IMR-90 (cell line): ENCODE measurements at regions not wholly inside any gene's neighbourhood (a gene's known extent, or its start where the extent isn't known, plus 50 kb on each side); places are given as distances from the start of the nearest gene placed in this dataset.

ENCODE experiments used
- BHLHE40 ChIP-seq: fragments of 150-350 bp; IDR thresholded peaks from 2 replicates; pipeline ENCODE4 v1.6.1; 2016; ENCODE audit warnings: mild to moderate bottlenecking, low read depth, low read length
- FOS ChIP-seq: fragments of 150-350 bp; IDR thresholded peaks from 2 replicates; pipeline ENCODE4 v1.6.1; 2016; ENCODE audit warnings: low read depth, low read length
- POLR2A ChIP-seq: IDR thresholded peaks from 2 replicates; pipeline ENCODE4 v1.6.1; 2012; ENCODE audit warnings: mild to moderate bottlenecking, low read depth, low read length
- RCOR1 ChIP-seq: IDR thresholded peaks from 2 replicates; pipeline ENCODE4 v1.6.1; 2012; ENCODE audit warnings: mild to moderate bottlenecking, low read length, improper control_type of control experiment; ENCODE audit not compliant: insufficient replicate concordance
- TF ChIP-seq, protein P1 (sequence below): conservative IDR thresholded peaks from 2 replicates; pipeline ENCODE4 v1.5.1; 2012; ENCODE audit warnings: mild to moderate bottlenecking, low read depth, low read length, improper control_type of control experiment
- TF ChIP-seq, protein P2 (sequence below): fragments of 150-350 bp; IDR thresholded peaks from 2 replicates; pipeline ENCODE4 v1.6.1; 2017; ENCODE audit warnings: mild to moderate bottlenecking, antibody characterized with exemption, low read length, low read depth

DNA sequence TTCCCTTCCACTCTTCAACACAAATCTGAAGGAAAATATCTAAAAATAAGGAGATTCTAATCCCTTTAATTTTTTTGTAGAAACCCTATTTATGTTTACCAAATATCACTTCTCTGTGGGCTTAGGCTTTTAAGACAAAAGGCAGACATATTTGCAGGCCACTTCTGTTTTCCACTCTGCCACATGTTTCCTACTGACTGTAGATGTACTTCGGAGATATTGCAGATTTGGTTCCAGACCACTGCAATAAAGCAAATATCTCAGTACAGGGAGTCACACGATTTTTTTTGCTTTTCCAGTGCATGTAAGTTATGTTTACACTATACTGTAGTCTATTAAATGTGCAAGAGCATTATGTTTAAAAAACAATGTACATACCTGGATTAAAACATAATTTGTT lies 219.0 kb downstream of the SREK1 start:
- TF ChIP-seq POLR2A (no peak), BHLHE40 (no peak), FOS (no peak), RCOR1 (no peak)
- TF ChIP-seq, protein P1, sequence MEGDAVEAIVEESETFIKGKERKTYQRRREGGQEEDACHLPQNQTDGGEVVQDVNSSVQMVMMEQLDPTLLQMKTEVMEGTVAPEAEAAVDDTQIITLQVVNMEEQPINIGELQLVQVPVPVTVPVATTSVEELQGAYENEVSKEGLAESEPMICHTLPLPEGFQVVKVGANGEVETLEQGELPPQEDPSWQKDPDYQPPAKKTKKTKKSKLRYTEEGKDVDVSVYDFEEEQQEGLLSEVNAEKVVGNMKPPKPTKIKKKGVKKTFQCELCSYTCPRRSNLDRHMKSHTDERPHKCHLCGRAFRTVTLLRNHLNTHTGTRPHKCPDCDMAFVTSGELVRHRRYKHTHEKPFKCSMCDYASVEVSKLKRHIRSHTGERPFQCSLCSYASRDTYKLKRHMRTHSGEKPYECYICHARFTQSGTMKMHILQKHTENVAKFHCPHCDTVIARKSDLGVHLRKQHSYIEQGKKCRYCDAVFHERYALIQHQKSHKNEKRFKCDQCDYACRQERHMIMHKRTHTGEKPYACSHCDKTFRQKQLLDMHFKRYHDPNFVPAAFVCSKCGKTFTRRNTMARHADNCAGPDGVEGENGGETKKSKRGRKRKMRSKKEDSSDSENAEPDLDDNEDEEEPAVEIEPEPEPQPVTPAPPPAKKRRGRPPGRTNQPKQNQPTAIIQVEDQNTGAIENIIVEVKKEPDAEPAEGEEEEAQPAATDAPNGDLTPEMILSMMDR, result no peak
- TF ChIP-seq, protein P2, sequence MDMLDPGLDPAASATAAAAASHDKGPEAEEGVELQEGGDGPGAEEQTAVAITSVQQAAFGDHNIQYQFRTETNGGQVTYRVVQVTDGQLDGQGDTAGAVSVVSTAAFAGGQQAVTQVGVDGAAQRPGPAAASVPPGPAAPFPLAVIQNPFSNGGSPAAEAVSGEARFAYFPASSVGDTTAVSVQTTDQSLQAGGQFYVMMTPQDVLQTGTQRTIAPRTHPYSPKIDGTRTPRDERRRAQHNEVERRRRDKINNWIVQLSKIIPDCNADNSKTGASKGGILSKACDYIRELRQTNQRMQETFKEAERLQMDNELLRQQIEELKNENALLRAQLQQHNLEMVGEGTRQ, result no peak
